IMR-90 (cell line): ENCODE measurements at regions not wholly inside any gene's neighbourhood (a gene's known extent, or its start where the extent isn't known, plus 50 kb on each side); places are given as distances from the start of the nearest gene placed in this dataset.

ENCODE experiments used
- ATAC-seq: fragments of 200-7000 bp; cut with Tn5 transposase; 2 replicates; pipeline ENCODE4 v1.9.1; 2020; ENCODE audit warnings: low read depth, mild to moderate bottlenecking, moderate library complexity
- BruUV-seq: library from RNA; stranded (reverse); fragments of 400-500 nt; replicated peaks from 2 replicates; lab custom pipeline; 2021; lab: Mats Ljungman, UMichigan
- CTCF ChIA-PET: fragments of 300-600 bp; formaldehyde crosslinking; extraction: SDS; loops from one replicate; lab custom pipeline; 2021; ENCODE audit warnings: antibody characterized with exemption; lab: Yijun Ruan, JAX
- POLR2A ChIA-PET: fragments of 300-600 bp; sonication (Branson Sonifier 250); formaldehyde crosslinking; loops from one replicate; lab custom pipeline; 2022; ENCODE audit warnings: antibody characterized with exemption; ENCODE audit not compliant: unreplicated experiment; lab: Charles Lee
- DNase-seq: peaks from one replicate; pipeline ENCODE4 v3.0.0; 2013
- H2AFZ ChIP-seq: replicated peaks from 2 replicates; pipeline ENCODE3; 2013; ENCODE audit warnings: low read length, mild to moderate bottlenecking; ENCODE audit not compliant: poor library complexity
- H2AK5ac ChIP-seq: 2 replicates; pipeline ENCODE4 v1.6.1; 2013; ENCODE audit warnings: low read depth, low read length, inconsistent platforms
- H2AK9ac ChIP-seq: replicated peaks from 2 replicates; pipeline ENCODE3; 2013; ENCODE audit warnings: mild to moderate bottlenecking, low read depth, low read length, moderate library complexity; ENCODE audit not compliant: poor library complexity
- H2BK120ac ChIP-seq: 2 replicates; pipeline ENCODE4 v1.6.1; 2013; ENCODE audit warnings: low read depth, low read length, inconsistent platforms
- H2BK15ac ChIP-seq: 3 replicates; pipeline ENCODE4 v1.6.1; 2013; ENCODE audit warnings: low read depth, low read length, inconsistent platforms
- H2BK20ac ChIP-seq: 2 replicates; pipeline ENCODE4 v1.6.1; 2013; ENCODE audit warnings: low read depth, mild to moderate bottlenecking, inconsistent platforms, low read length, moderate library complexity
- H2BK5ac ChIP-seq: 2 replicates; pipeline ENCODE4 v1.6.1; 2013; ENCODE audit warnings: mild to moderate bottlenecking, low read depth, low read length, inconsistent platforms; ENCODE audit not compliant: poor library complexity, severe bottlenecking
- H3K14ac ChIP-seq: replicated peaks from 2 replicates; pipeline ENCODE4 v1.6.1; 2013; ENCODE audit warnings: low read depth, low read length, inconsistent platforms
- H3K18ac ChIP-seq: 2 replicates; pipeline ENCODE4 v1.6.1; 2013; ENCODE audit warnings: low read depth, low read length, control low read depth
- H3K23ac ChIP-seq: 2 replicates; pipeline ENCODE4 v1.6.1; 2013; ENCODE audit warnings: low read depth, low read length, inconsistent platforms
- H3K27ac ChIP-seq: 2 replicates; pipeline ENCODE4 v1.5.1; 2013; ENCODE audit warnings: mild to moderate bottlenecking, control low read depth, low read length; ENCODE audit not compliant: insufficient read depth
- H3K27me3 ChIP-seq: 2 replicates; pipeline ENCODE4 v1.6.1; 2013; ENCODE audit warnings: low read length; ENCODE audit not compliant: control insufficient read depth, insufficient read depth
- H3K36me3 ChIP-seq: 2 replicates; pipeline ENCODE4 v1.6.1; 2013; ENCODE audit warnings: low read length, mixed read lengths; ENCODE audit not compliant: control insufficient read depth, insufficient read depth
- H3K4ac ChIP-seq: 2 replicates; pipeline ENCODE4 v1.6.1; 2013; ENCODE audit warnings: low read depth, low read length, inconsistent platforms
- H3K4me1 ChIP-seq: 2 replicates; pipeline ENCODE4 v1.6.1; 2013; ENCODE audit warnings: low read length, mixed read lengths; ENCODE audit not compliant: control insufficient read depth, insufficient read depth
- H3K4me2 ChIP-seq: 2 replicates; pipeline ENCODE4 v1.6.1; 2013; ENCODE audit warnings: low read depth, mild to moderate bottlenecking, control low read depth, low read length, moderate library complexity
- H3K4me3 ChIP-seq: 2 replicates; pipeline ENCODE4 v1.5.1; 2013; ENCODE audit warnings: low read depth, mild to moderate bottlenecking, control low read depth, low read length, moderate library complexity; ENCODE audit not compliant: insufficient read depth
- H3K56ac ChIP-seq: 2 replicates; pipeline ENCODE4 v1.6.1; 2013; ENCODE audit warnings: low read length, inconsistent platforms; ENCODE audit not compliant: insufficient read depth; ENCODE audit errors: extremely low read depth
- H3K79me1 ChIP-seq, 2 experiments: 2 replicates each; pipeline ENCODE4 v1.6.1; 2013; ENCODE audit warnings: low read length in 2 of 2, inconsistent platforms in 1 of 2, low read depth in 1 of 2
- H3K9ac ChIP-seq: 2 replicates; pipeline ENCODE4 v1.6.1; 2013; ENCODE audit warnings: low read depth, low read length, control low read depth
- H3K9me1 ChIP-seq: 2 replicates; pipeline ENCODE4 v1.6.1; 2013; ENCODE audit warnings: low read length, inconsistent platforms; ENCODE audit not compliant: insufficient read depth
- H3K9me3 ChIP-seq: 2 replicates; pipeline ENCODE4 v1.6.1; 2013; ENCODE audit warnings: low read length; ENCODE audit not compliant: control insufficient read depth, insufficient read depth
- H4K20me1 ChIP-seq: 2 replicates; pipeline ENCODE4 v1.6.1; 2013; ENCODE audit warnings: low read length, inconsistent platforms; ENCODE audit not compliant: insufficient read depth
- H4K5ac ChIP-seq: 2 replicates; pipeline ENCODE4 v1.6.1; 2013; ENCODE audit warnings: mild to moderate bottlenecking, low read depth, low read length, control low read depth
- H4K8ac ChIP-seq, 2 experiments: 2 replicates each; pipeline ENCODE4 v1.6.1; 2013; ENCODE audit warnings: low read depth in 2 of 2, low read length in 2 of 2, control low read depth in 1 of 2, inconsistent platforms in 1 of 2
- H4K91ac ChIP-seq: 2 replicates; pipeline ENCODE4 v1.6.1; 2013; ENCODE audit warnings: low read depth, low read length, inconsistent platforms; ENCODE audit not compliant: insufficient read depth
- CHD1 ChIP-seq: IDR thresholded peaks from 2 replicates; pipeline ENCODE4 v1.6.1; 2012; ENCODE audit warnings: low read depth, low read length, improper control_type of control experiment
- CTCF ChIP-seq: conservative IDR thresholded peaks from 2 replicates; pipeline ENCODE4 v1.5.1; 2012; ENCODE audit warnings: mild to moderate bottlenecking, low read depth, low read length, improper control_type of control experiment
- WGBS, 2 experiments: methylation state at CpG; one replicate each; pipeline versions ENCODE4 v1.1.5 to v1.1.7; 2013; ENCODE audit warnings: missing lambda C conversion rate in 2 of 2; ENCODE audit not compliant: insufficient read length in 1 of 2; ENCODE audit errors: extremely low coverage in 2 of 2; 5-methylcytosine and 5-hydroxymethylcytosine counted together
- dilution Hi-C: fragments of 300-500 bp; cut with HindIII; formaldehyde crosslinking; loops from one replicate; pipeline ENCODE4 v1.14.3; 2018; ENCODE audit warnings: low sequenced_read_pairs; ENCODE audit not compliant: unreplicated experiment
- in situ Hi-C: fragments of 300-500 bp; cut with MboI; formaldehyde crosslinking; loops from 3 replicates; pipeline ENCODE4 v1.14.3; 2019; ENCODE audit warnings: low sequenced_read_pairs, inconsistent platforms, mixed read lengths
- intact Hi-C: fragments of 100-400 bp; cut with micrococcal nuclease; formaldehyde crosslinking; loops from 2 replicates; pipeline ENCODE4 v1.10.0; 2022

- H3K79me1 ChIP-seq = no peaks in the 10 kb centered on the region
- dilution Hi-C loops (no loop called here), in situ Hi-C loops (no loop called here), intact Hi-C loops (no loop called here)
- no peak overlapping the region for H4K5ac ChIP-seq
- no peak overlapping the region for H2BK15ac ChIP-seq
- H3K23ac ChIP-seq = no peak overlapping the region
- H3K9me1 ChIP-seq = no peaks in the 10 kb centered on the region
- H2AK9ac ChIP-seq = no peak overlapping the region
- H3K9ac ChIP-seq = no peak overlapping the region
- ChIA-PET CTCF (no interaction called here), POLR2A (no interaction called here)
- no peak overlapping the region for H3K4ac ChIP-seq
- H3K56ac ChIP-seq = no peak overlapping the region
- DNase-seq (no peak), ATAC-seq (peak; percentile 84)
- no peaks in the 10 kb centered on the region for H4K20me1 ChIP-seq
- no peak overlapping the region for H3K4me2 ChIP-seq
- BruUV-seq = no TSS peak
- H3K9me3 ChIP-seq = no peaks in the 10 kb centered on the region
- H4K8ac ChIP-seq = no peak overlapping the region
- no peak overlapping the region for H3K14ac ChIP-seq
- no peaks in the 10 kb centered on the region for H3K36me3 ChIP-seq
- H2AK5ac ChIP-seq = no peak overlapping the region
- H3K27ac ChIP-seq = no peak overlapping the region
- no CpG with 5 or more reads among the region's 2 CpGs for WGBS, 2 experiments
- H4K91ac ChIP-seq = no peak overlapping the region
- H3K4me3 ChIP-seq = no peak overlapping the region
- TF ChIP-seq CTCF (no peak), CHD1 (no peak)
- H2BK20ac ChIP-seq = no peak overlapping the region
- H2BK120ac ChIP-seq = no peak overlapping the region
- H3K4me1 ChIP-seq = peaks cover 4% of the 10 kb centered on the region; the same call in 1 of the 2 replicates
- no peak overlapping the region for H2BK5ac ChIP-seq
- H3K18ac ChIP-seq = no peak overlapping the region
- peaks cover 2% of the 10 kb centered on the region; the same call in 1 of the 2 replicates for H3K27me3 ChIP-seq
- H2AFZ ChIP-seq = no peak overlapping the region
Measured at GRCh38 chr5:79186021-79186420, 49.9 kb upstream of the JMY start.
